ENCODE measurements at regions not wholly inside any gene's neighbourhood (a gene's known extent, or its start where the extent isn't known, plus 50 kb on each side); places are given as distances from the start of the nearest gene placed in this dataset.

GRCh38 chr3:193997228-193998122 is 138.5 kb upstream of the HES1 start:
- no peak for DNase-seq

- DNase-seq = no peak
Measured at GRCh38 chr3:193998123-193998448, 137.9 kb upstream of the HES1 start.

GRCh38 chr3:193998628-193999195 is 137.2 kb upstream of the HES1 start:
- no peak for DNase-seq

GRCh38 chr3:194000100-194000499 is 135.8 kb upstream of the HES1 start:
- DNase-seq = no peak

GRCh38 chr3:194000712-194001111 is 135.2 kb upstream of the HES1 start:
- no peak for DNase-seq

GRCh38 chr3:194001728-194002459 is 134.1 kb upstream of the HES1 start:
- DNase-seq = no peak

GRCh38 chr3:194003114-194004057 is 132.6 kb upstream of the HES1 start:
- no peak for DNase-seq

- no peak for DNase-seq
Measured at GRCh38 chr3:194005930-194006501, 129.9 kb upstream of the HES1 start.

GRCh38 chr3:194007592-194008337 is 128.2 kb upstream of the HES1 start:
- DNase-seq = no peak

GRCh38 chr3:194009019-194009418 is 126.9 kb upstream of the HES1 start:
- DNase-seq = no peak

GRCh38 chr3:194009892-194010533 is 125.9 kb upstream of the HES1 start:
- no peak for DNase-seq

- no peak for DNase-seq
Measured at GRCh38 chr3:194011807-194012206, 124.1 kb upstream of the HES1 start.

GRCh38 chr3:194013928-194014327 is 122.0 kb upstream of the HES1 start:
- DNase-seq = no peak

- no peak for DNase-seq
Measured at GRCh38 chr3:194014756-194015155, 121.2 kb upstream of the HES1 start.

GRCh38 chr3:194019398-194020165 is 116.4 kb upstream of the HES1 start:
- DNase-seq = no peak

- DNase-seq = no peak
Measured at GRCh38 chr3:194022052-194022451, 113.9 kb upstream of the HES1 start.

- DNase-seq = no peak
Measured at GRCh38 chr3:194022816-194023215, 113.1 kb upstream of the HES1 start.

- peak; percentile 24 for DNase-seq
Measured at GRCh38 chr3:194023501-194024280, 112.3 kb upstream of the HES1 start.

GRCh38 chr3:194025119-194025518 is 110.8 kb upstream of the HES1 start:
- DNase-seq = no peak

GRCh38 chr3:194025951-194026350 is 110.0 kb upstream of the HES1 start:
- DNase-seq = no peak
